ENCODE measurements at regions not wholly inside any gene's neighbourhood (a gene's known extent, or its start where the extent isn't known, plus 50 kb on each side); places are given as distances from the start of the nearest gene placed in this dataset.

DNA sequence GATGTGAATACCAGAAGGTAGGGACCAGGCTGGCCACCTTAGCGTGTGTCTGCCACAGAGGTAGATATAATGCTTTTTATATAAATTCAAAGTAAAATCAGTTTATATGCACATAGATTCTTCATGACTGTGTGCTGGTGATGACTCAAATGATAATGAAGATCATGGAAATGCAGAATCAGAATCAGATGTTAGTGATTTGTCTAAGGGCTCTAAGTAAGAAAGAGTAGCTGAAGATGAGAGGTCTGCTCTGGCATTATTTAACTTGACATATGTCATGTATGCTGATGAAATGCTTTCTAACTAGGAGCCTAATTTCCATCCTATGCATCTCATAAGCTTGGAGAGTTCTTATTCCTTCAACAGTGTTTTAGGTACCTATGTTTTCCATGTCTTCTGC, 50.3 kb upstream of the DPH6 start:
- no peak for DNase-seq (ENCODE audit: low spot score)

DNA sequence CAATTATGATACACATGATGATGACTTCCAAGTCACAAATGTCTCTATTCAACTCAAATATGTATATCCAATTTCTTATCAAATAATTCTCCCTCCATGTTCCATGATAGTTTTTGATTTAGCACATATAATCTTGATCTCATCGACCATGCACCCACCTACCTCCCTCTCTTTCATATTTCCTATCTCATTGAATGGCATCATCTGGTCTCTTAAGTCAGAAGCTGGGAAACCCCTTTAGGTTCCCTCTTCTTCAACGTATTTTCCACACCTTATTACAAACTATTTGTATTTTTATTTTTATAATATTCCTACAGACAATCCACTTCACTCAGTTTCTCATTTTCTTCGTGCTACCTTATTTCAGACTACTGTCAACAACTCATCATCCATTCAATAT, 56.9 kb upstream of the DPH6 start:
- no peak for DNase-seq (ENCODE audit: low spot score)

DNA sequence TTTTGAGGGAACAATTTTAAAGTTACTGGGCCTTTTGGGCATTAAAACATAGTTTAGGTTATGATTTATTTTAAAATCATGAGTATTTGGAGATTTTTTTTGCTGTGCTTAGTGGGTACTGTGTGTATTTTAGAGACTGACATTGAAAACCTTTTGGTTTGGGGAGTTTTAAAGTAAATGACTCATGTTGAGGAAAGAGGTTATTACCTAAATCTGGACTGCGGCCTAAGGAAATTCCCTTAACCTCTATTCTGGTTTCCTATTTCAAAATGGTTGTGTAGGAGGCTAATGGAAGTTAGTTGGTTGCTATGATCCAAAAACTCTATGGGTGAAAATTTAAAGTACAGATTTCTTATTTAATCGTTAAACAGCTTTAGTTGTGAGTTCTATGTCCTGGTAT, 57.3 kb upstream of the DPH6 start:
- DNase-seq (ENCODE audit: low spot score): no peak

DNA sequence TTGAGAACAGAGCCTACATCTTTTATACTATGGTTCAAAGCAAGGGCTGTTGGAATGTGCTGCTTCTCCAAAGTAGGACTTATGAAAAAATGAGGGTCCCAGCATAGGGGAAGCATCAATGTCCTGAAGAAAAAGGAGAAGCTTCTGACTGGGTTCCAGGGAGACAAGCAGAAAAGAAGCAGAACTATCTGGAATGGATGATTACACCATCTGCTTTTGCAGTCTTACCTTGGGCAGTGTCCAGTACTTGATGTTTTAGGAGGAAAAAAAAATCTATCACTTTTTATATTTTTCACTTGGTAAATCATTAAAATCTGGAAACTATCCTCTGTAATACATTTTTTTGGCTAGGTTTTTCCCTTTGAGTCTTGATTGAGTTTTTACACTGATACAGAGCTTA, 57.9 kb upstream of the DPH6 start:
- no peak for DNase-seq (ENCODE audit: low spot score)

DNA sequence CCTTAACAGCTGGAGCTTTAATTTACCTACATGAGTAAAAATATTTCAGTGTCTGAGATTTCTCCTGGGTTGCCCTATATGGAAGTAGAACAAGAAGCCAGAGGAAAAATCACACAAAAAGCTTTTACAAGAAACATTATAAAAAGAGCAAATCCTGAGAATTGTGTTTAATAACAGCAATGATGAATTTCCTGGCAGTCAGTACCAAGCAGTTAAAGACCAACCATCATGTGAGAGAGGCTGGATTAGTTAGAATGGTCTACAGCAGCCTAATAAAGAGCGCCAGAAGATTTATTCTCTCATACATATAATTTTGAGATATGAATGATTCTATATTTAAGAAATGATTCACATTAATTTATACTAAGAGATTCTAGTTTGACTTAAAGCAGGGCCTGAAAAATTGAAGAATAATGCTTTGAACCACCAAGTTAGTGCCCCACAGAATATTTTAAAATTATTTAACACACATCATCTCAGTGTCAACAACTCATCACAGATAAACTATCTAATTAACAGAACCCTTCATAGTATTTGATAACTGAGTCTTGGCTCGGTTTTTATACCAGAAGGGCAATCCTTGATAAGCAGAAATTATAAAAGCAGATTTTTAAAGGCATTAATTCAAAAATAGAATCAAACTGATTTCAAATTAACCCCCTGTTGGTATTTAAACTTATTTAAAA, 59.9 kb upstream of the DPH6 start:
- DNase-seq (ENCODE audit: low spot score): no peak

DNA sequence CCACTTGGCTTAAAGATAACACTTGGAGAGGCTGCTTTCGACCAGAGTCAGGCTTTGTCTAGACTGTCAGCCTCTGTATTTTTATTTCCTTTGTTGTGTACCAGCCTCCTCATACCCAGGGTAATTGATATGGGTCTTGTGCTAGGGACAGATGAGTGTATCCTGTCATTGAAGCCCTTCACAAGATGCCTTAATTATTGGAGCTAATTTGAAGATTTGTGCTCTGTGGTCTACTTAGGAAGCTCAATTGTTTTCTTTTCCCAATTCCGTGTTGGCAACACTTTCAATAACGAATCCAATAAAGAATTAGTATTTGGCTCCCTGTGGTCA, 60.5 kb upstream of the DPH6 start:
- no peak for DNase-seq (ENCODE audit: low spot score)

DNA sequence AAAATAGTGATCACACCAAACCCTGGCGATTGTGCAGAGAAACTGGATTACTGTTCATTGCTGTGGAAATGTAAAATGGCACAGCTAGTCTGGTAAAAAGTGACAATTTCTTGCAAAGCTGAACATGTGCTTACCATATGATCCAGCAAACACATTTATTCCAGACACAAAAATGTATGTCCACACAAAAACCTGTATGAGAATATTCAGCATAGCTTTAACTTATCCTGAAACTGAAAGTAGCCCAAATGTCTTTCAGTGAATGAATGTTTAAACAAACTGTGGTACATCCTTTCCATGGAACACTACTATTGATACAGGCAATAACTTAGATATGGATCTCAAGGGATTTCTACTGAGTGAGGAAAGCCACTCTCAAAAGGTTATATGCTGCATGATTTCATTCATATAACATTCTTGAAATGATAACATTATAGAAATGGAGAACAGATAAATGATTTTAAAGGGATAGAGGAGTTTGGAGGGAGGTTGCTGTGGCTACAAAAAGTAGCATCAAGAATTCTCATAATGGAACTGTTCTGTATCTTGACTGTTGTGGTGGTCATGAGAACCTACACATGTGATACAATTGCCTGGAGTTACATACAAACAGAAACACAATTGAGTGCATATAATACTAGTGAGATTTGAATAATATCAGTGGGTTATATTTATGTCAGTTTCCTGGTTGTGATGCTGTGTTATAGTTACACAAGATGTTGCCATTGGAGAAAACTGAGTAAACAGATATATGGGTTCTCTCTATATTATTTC, 70.7 kb upstream of the DPH6 start:
- no peak for DNase-seq (ENCODE audit: low spot score)

DNA sequence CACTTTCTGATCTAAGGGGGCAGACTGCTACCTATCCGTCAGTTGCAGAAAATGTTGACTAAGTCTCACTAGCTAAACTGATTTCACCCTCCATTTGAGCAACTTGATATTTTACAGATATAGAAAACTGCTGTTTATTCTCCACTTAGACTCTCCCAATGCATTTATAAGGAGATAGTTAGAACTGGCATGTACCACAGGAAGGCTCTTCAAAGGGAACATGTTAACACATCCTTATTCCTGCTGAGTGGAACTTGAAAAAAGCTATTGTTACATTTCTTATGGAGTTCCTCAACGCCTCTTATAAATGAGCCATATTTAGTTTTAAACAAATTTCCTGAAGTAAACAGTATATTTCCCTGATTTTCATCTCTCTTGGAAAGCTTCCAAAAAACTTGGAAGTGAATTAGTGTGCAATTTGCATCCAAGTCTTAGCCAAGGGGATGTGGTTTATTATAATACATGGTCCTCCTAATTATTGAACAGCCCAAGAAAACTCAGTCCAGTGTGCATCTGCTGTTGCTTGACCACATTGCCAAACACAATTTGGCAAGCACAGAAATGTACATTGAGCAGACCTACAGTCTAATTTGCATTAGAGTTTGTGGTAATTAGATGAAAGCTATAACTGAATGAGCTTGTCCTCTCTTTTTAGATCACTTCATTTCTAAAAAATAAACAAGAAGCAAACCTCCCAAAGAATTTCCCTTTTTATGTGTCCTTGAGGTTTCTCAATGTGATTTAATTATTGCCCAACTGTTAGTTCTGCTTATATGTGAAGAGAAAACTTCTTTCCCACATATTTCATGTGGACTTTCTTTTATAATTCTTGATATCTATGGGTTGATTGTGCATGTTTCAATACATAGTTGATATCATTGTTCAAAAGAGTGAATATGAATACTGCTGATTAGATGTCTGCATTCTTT, 72.6 kb upstream of the DPH6 start:
- no peak for DNase-seq (ENCODE audit: low spot score)

DNA sequence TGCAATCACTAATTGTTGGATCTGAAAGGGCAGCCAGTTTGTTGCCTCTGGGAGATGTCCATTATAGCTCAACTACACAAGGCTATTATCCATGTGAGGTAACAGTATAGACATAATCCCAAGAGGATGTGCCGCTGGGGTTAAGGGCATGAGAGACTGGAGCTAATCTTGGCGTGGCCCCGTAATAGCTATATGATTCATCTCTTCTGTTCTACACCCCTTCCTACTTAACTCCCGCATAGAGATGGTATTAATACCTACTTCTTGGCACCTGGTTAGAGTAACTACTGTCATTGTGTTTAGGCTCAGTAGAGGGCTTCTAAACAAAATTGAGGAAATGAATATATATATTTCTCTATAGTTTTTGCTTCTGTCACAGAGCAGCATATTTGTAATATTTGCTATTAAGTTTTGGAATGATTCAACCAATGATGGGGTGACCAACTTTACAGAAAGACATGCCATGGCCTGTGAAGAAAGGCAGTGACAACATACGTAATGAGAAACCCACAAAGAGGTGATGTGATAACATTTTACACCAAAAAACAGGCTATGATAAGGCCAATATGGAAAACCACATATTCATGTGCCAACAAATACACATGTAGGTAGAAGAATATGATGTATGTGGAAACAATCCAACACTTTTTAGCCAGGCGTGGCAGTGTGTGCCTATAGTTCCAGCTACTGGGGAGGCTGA, 76.8 kb upstream of the DPH6 start:
- DNase-seq (ENCODE audit: low spot score): no peak

DNA sequence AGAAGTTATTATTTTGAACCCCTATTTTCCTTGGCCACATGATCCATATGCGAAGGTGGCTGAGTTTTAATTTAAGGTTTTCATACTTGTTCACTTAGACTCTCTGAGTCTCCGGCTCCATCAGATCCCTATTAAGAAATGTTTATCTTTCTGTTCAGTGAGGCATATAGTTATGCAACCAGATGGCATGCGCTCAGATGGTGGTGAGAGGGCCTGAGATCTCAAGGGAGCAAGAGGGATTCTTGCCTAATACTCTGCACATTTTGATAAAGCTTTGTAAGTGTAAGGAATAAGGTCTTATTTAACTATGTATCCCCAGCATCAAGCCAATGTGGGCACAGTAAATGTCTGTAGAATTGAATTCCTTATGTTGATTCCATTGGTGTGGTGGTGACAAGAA, 78.9 kb upstream of the DPH6 start:
- DNase-seq (ENCODE audit: low spot score): no peak

DNA sequence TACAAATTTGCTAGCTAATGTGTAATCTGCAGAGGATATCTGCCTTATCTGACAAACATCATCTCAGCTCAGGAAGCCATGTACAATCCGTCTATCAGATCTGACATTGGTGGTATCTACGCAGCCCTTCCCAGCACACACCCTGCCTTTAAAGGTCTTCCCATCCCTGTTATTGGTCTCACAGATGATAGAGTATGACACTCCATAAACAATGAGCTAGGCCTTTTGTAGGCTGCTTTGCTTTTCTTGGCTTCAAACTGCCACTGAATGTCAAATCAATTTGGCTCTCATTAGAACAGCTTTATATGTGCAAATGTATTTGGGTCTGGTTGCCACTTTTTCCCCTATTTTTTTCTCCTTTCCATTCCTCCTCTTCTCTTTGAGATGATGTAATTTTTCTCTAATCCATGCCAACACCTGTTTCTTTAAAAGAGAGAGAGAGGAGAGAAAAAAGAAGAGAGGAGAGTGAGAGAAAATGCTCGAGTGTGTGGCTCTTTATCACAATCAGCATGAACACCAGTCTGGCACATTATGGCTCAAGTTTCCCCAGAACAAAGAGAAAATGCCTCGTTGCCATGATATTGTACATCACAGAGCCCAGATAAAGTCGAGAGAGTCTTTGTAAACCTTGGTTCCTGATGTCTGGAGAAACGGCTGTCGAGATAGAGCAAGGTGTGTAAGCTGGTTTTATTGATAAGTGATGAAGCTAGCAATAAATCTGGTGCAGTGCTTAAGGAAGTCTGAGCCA, 80.8 kb upstream of the DPH6 start:
- no peak for DNase-seq (ENCODE audit: low spot score)

DNA sequence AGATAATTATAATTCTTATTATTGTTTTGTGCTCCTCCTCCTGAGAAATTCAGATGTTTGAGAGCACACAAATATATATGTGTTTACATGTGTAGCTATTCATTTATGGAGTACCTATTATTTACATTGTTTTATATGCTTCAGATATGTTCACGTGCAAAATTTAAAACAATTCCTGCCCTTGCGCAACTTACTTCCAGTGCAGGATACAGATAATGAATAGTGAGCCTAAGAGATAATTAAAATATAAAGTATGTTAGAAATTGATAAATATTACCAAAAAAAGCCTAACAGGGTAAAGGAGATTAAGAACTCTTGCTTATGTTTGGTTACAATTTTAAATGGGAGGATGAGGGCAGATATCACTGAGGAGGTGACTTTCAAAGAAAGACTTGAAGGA, 81.7 kb upstream of the DPH6 start:
- no peak for DNase-seq (ENCODE audit: low spot score)

DNA sequence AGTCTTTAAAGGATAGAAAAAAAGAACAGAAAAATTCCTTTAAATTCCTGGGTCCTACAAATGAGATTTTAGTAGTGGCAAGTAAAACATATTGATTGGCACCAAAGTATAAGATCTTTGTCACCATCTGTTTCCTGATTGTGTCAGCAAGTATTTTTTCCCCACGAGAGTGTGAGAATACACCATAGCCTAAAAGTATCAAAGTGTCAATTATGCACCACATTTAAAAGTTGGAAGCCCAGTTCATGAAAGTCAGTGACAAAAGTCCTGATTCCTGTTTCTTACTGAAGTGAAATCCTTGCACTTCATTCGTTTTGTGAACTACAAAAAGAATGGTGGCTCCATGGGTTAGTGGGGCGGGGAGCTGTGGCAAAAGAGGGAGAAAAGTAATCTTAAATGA, 83.8 kb upstream of the DPH6 start:
- no peak for DNase-seq (ENCODE audit: low spot score)

DNA sequence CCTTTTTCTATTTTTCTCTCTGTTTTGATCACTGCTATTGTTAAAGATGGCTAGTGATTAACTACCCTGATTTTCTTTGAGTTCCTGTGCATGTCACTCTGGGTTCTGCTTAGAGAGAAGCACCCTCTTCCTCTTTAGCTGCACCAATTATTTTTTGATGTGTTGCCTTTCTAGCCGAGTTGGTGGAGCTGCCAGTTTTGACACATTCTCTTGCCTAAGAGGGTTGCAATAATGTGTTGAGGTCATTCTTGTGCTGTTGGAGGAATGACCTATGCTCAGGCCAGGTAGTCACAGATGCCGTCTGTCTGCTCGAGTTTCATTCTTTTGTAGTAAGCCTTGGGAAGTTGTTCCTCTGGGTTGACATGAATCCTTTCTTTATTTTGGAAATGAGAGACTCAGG, 84.6 kb upstream of the DPH6 start:
- DNase-seq (ENCODE audit: low spot score): no peak

DNA sequence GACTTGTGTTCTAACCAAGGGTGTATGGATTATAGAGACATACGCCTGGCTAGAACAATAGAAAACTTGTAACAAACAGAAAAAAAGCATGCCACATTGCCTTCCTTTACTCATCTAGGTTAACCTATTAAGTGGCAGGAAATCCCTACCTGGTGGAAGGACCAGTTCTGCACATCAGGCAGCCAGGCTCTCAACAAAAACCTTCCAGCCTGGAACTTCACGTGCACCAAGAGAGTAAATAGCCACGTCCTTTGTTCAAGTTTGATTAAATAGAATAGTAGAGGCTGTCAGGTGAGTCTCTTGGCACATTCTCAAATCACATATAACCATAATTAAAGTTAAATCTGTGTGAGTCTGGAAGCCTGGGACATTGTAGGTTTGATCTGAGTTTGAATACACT, 85.0 kb upstream of the DPH6 start:
- DNase-seq (ENCODE audit: low spot score): no peak

DNA sequence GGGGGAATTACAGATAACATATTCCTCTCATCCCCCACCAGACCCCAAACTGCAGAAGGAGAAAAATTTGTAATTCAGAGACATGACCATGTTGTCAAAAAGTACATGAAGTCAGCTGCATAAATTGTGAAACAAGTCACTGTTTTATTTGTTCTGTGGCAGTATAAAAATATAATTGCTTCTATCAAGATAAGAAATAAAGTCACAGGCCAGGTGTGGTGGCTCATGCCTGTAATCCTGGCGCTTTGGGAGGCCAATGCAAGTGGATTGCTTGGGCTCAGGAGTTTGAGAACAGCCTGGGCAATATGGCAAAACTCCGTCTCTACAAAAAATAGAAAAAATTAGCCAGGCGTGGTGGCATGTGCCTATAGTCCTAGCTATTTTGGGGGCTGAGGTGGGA, 87.7 kb upstream of the DPH6 start:
- no peak for DNase-seq (ENCODE audit: low spot score)

DNA sequence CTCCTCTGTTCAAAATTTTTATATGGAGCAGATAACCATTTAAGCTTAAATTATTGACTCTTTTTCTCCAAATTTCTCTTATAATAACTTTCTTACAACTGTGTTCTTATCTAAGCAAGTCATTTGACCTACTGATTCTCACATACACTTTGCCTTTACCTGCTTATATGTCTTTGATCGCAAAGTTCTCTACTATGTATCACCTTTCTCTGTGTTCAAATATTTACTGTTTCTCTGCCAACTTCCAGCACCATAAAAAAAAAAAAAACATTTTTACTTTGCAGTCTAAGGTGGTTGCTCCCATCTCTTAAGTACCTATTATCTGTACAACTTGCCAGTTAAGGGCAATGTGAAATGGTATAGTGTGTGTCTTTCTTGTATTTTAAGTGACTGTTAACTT, 100.8 kb upstream of the DPH6 start:
- DNase-seq (ENCODE audit: low spot score): no peak

DNA sequence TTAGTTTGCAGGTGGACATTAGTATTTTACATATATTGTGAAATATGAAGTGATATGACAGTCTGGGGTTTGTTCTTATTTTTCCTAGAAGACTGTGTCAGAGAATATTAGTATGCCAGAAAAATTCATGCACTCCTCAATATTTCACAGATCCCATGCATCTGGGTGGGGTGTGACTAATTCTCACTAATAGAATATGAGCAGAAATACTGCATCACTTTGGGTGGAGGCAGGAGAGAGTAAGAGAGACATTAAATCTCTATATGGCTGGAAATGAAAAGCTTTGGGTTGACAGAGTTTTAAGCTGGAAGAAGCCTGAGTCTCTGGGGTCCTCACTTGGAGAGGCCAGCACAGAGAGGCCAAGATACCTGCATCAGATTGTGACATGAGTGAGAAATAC, 101.3 kb upstream of the DPH6 start:
- no peak for DNase-seq (ENCODE audit: low spot score)

DNA sequence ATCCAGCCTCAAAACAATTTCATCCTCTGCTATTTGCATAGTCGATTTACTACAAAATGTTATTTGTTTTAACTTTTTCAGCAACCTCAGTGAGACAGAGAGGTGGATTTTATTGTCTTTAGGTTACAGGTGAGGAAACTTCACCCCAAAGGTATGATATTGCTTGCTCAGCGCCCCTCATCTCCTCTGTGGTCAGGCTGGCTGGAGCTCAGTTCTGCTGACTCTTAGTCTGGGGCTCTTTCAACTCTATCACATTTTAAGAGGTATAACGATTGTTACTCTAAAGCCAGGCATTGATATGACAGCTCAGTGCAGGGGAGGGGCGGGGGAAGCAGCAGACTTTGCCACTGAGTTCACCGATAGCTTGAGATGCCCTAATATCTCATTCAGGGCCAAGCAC, 103.0 kb upstream of the DPH6 start:
- no peak for DNase-seq (ENCODE audit: low spot score)

DNA sequence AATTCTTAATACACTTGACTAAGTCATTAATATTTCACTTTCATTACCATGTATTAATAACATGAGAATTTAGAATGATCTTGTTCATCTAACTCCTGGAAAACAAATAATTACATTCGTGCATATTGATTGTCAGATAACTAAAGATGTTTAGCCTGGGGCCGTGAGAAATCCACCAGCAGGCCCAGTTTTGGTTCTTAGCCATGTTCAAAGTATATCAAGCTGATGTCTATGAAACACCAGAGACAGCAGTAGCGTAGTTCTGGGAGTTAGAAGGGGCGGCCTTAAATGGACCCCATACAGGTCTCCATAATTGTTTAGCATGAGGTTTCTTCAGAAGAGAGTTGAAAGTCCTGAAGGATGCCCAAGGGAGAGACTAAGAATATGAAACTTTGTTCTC, 103.6 kb upstream of the DPH6 start:
- no peak for DNase-seq (ENCODE audit: low spot score)

DNA sequence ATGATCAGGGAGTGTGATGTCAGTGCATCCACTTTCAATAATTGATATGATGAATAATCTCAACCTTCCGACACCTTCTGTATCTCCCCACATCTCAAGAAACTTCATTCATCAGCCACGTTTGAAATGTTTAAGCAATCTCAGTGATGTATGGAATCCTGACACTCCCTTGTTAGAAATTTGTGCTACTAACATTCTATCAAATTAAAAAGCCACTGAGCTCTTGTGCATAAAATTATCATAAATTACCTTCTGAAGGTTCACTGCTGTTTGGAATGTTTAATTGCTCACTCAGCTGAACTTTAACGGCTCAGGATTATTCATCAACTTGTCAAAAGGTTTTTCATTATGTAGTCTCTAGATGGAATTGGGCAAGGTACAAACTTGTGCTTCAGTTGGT, 108.4 kb upstream of the DPH6 start:
- DNase-seq (ENCODE audit: low spot score): no peak
